OCI-LY3 (cell line): ENCODE measurements at regions not wholly inside any gene's neighbourhood (a gene's known extent, or its start where the extent isn't known, plus 50 kb on each side); places are given as distances from the start of the nearest gene placed in this dataset.

Experiments
- EZH2phosphoT487 ChIP-seq: fragments of 200-600 bp; shearing (Covaris generic); IDR thresholded peaks from 2 replicates; pipeline ENCODE4 v1.6.1; 2018; ENCODE audit warnings: antibody characterized with exemption, mixed run types, low read depth
- TF ChIP-seq, protein P1 (sequence below): fragments of 200-600, 300-600 bp; sonication (generic); IDR thresholded peaks from 2 replicates; pipeline ENCODE4 v1.5.1; 2014; ENCODE audit warnings: antibody characterized with exemption, low read length, low read depth

DNA sequence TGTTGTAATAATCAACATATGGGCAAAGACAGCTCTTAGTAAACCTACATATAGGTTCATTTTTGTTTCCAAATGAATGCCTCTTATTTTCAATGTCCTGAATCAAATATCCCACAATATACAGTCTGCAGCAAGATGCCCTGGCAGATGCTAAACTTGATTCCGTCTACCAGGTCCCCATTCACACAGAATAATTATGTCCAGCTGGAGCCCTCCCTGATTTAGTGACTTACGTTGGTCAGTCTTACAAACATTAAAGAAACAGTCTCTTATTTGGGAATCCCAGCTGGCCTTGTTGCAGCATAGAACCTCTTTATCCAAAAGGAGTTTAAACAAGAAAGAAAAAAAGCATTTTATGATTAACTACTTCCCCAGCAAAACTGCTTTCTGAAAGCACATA, 82.7 kb upstream of the BMP4 start:
- TF ChIP-seq, protein P1, sequence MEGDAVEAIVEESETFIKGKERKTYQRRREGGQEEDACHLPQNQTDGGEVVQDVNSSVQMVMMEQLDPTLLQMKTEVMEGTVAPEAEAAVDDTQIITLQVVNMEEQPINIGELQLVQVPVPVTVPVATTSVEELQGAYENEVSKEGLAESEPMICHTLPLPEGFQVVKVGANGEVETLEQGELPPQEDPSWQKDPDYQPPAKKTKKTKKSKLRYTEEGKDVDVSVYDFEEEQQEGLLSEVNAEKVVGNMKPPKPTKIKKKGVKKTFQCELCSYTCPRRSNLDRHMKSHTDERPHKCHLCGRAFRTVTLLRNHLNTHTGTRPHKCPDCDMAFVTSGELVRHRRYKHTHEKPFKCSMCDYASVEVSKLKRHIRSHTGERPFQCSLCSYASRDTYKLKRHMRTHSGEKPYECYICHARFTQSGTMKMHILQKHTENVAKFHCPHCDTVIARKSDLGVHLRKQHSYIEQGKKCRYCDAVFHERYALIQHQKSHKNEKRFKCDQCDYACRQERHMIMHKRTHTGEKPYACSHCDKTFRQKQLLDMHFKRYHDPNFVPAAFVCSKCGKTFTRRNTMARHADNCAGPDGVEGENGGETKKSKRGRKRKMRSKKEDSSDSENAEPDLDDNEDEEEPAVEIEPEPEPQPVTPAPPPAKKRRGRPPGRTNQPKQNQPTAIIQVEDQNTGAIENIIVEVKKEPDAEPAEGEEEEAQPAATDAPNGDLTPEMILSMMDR, result no peak
- TF ChIP-seq EZH2phosphoT487, result no peak
